Upper lobe of left lung (tissue), 6 donors: ENCODE measurements at regions not wholly inside any gene's neighbourhood (a gene's known extent, or its start where the extent isn't known, plus 50 kb on each side); places are given as distances from the start of the nearest gene placed in this dataset.

ENCODE experiments used
- ATAC-seq, 2 donors: fragments of 200-7000 bp; cut with Tn5 transposase; one replicate each; pipeline ENCODE4 v1.9.1; 2022; ENCODE audit warnings: mild to moderate bottlenecking in 2 of 2, moderate library complexity in 2 of 2; ENCODE audit not compliant: low FRiP score in 2 of 2
- DNase-seq, 2 donors: peaks; one replicate each; pipeline ENCODE4 v3.0.0-alpha.2; 2019 to 2020
- H3K27ac ChIP-seq, 4 donors: fragments of 200-600 bp; sonication (generic); one replicate each; pipeline ENCODE4 v1.5.1; 2016 to 2019
- H3K27me3 ChIP-seq, 4 donors: fragments of 200-600 bp; sonication (generic); one replicate each; pipeline ENCODE4 v1.5.1; 2017 to 2019
- H3K36me3 ChIP-seq, 4 donors: fragments of 200-600 bp; sonication (generic); one replicate each; pipeline ENCODE4 v1.5.1; 2016 to 2019
- H3K4me1 ChIP-seq, 4 donors: fragments of 200-600 bp; sonication (generic); one replicate each; pipeline ENCODE4 v1.5.1; 2018 to 2019
- H3K4me3 ChIP-seq, 4 donors: fragments of 200-600 bp; sonication (generic); one replicate each; pipeline ENCODE4 v1.5.1; 2017 to 2019; ENCODE audit warnings: mild to moderate bottlenecking in 2 of 4, moderate library complexity in 1 of 4
- H3K9me3 ChIP-seq, 4 donors: fragments of 200-600 bp; sonication (generic); one replicate each; pipeline ENCODE4 v1.5.1; 2018 to 2019
- EP300 ChIP-seq, 4 donors: sonication (generic); formaldehyde crosslinking; IDR thresholded peaks; one replicate each; pipeline ENCODE4 v1.5.1; 2017; ENCODE audit warnings: antibody characterized with exemption in 4 of 4, control low read depth in 2 of 4
- POLR2A ChIP-seq, 4 donors: fragments of 450-650 bp; IDR thresholded peaks; one replicate each; pipeline ENCODE4 v1.5.1; 2016 to 2017; ENCODE audit warnings: antibody characterized with exemption in 4 of 4, mild to moderate bottlenecking in 2 of 4
- POLR2AphosphoS5 ChIP-seq, 2 donors: sonication (generic); formaldehyde crosslinking; IDR thresholded peaks; one replicate each; pipeline ENCODE4 v1.5.1; 2017; ENCODE audit warnings: antibody characterized with exemption in 2 of 2
- WGBS, 2 donors: methylation state at CpG; one replicate each; pipeline ENCODE4 v1.1.5; 2017 to 2018; 5-methylcytosine and 5-hydroxymethylcytosine counted together
- TF ChIP-seq, protein P1 (sequence below), 6 experiments: fragments of 450-650 bp in 4 of 6; fragments of 200-600 bp in 2 of 6; sonication (generic) in 2 of 6; IDR thresholded peaks; one replicate each; pipeline ENCODE4 v1.5.1; 2016 to 2019; ENCODE audit warnings: antibody characterized with exemption in 6 of 6
- donor health status: DM: no; HTN: no; CAD: no; lungs with moderate emphysema.
- donor health status: DM: no; HTN: yes; CAD: no; lungs with severe emphysema.

- 90% methylated on average over 3 of the region's 3 CpGs for WGBS, 2 donors
- ATAC-seq, result no peak
- H3K27ac ChIP-seq, result no peak overlapping the region
- H3K4me3 ChIP-seq, result no peak overlapping the region
- DNase-seq, result no peak
- TF ChIP-seq POLR2AphosphoS5 (IDR thresholded peaks at IDR 0.05), result no peak
- TF ChIP-seq, protein P1, sequence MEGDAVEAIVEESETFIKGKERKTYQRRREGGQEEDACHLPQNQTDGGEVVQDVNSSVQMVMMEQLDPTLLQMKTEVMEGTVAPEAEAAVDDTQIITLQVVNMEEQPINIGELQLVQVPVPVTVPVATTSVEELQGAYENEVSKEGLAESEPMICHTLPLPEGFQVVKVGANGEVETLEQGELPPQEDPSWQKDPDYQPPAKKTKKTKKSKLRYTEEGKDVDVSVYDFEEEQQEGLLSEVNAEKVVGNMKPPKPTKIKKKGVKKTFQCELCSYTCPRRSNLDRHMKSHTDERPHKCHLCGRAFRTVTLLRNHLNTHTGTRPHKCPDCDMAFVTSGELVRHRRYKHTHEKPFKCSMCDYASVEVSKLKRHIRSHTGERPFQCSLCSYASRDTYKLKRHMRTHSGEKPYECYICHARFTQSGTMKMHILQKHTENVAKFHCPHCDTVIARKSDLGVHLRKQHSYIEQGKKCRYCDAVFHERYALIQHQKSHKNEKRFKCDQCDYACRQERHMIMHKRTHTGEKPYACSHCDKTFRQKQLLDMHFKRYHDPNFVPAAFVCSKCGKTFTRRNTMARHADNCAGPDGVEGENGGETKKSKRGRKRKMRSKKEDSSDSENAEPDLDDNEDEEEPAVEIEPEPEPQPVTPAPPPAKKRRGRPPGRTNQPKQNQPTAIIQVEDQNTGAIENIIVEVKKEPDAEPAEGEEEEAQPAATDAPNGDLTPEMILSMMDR (IDR thresholded peaks at IDR 0.05), result no peak
- TF ChIP-seq POLR2A (IDR thresholded peaks at IDR 0.05), result no peak
- TF ChIP-seq EP300 (IDR thresholded peaks at IDR 0.05), result no peak
- H3K4me1 ChIP-seq, result peaks cover 0 to 5% (median 2%) of the 10 kb centered on the region in 4 donors
- no peaks in the 10 kb centered on the region for H3K36me3 ChIP-seq
- H3K27me3 ChIP-seq, result no peaks in the 10 kb centered on the region
- H3K9me3 ChIP-seq, result no peaks in the 10 kb centered on the region
Observed at GRCh38 chr10:28429573-28430216, 103.2 kb upstream of the WAC start.

GRCh38 chr10:28431139-28431538 lies 101.8 kb upstream of the WAC start:
- ATAC-seq (no peak), DNase-seq (no peak)
- 72 to 81% methylated on average over 5 of the region's 5 CpGs for WGBS, 2 donors

DNA sequence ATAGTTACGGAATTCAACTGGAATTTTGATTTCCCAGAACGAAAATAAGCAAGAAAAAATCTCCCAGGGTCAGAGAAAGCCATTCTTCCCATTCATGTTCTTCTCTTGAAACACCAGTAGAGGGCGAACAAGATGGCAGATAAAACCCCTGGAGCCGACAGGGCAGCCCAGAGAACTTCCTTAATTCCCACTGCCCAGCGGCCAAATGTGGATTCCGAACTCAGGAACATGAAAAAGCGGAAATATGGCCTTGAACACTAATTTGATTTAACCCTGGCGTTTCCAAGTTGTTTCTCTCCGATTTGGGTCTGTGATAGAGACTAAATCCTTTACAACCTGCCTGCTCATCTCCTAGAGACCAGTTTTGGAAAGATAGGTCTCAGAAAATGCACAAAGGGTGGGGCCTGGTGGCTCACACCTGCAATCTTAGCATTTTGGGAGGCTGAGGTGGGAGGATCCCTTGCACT lies 100.7 kb upstream of the WAC start:
- 2 to 3% methylated on average over 9 of the region's 9 CpGs for WGBS, 2 donors
- DNase-seq (peak in 1 of 2 donors; percentile 85), ATAC-seq (peak; percentile 89 to 97)
- Histone ChIP-seq H3K27me3 (no peaks in the 10 kb centered on the region), H3K4me1 (peaks cover 0 to 5% (median 2%) of the 10 kb centered on the region in 4 donors), H3K9me3 (no peaks in the 10 kb centered on the region), H3K4me3 (peak overlapping the region in 1 of 4 donors; percentile 7), H3K36me3 (no peaks in the 10 kb centered on the region), H3K27ac (no peak overlapping the region)
- TF ChIP-seq, protein P1 (IDR thresholded peaks at IDR 0.05), result peak; percentile 58 to 76 (median 68)
- TF ChIP-seq EP300 (IDR thresholded peaks at IDR 0.05), result no peak

More at GRCh38 chr10:28431139-28431538, 101.8 kb upstream of the WAC start:
- Histone ChIP-seq H3K36me3 (no peaks in the 10 kb centered on the region), H3K27me3 (no peaks in the 10 kb centered on the region), H3K4me3 (no peak overlapping the region), H3K9me3 (no peaks in the 10 kb centered on the region), H3K4me1 (peaks cover 0 to 5% (median 2%) of the 10 kb centered on the region in 4 donors), H3K27ac (no peak overlapping the region)
- no peak for TF ChIP-seq POLR2A (IDR thresholded peaks at IDR 0.05)
- TF ChIP-seq, protein P1 (IDR thresholded peaks at IDR 0.05), result no peak
- no peak for TF ChIP-seq POLR2AphosphoS5 (IDR thresholded peaks at IDR 0.05)
- no peak for TF ChIP-seq EP300 (IDR thresholded peaks at IDR 0.05)

- H3K9me3 ChIP-seq, result no peaks in the 10 kb centered on the region
- no peak overlapping the region for H3K4me3 ChIP-seq
- WGBS, 2 donors, result 62 to 88% methylated on average over 4 of the region's 4 CpGs
- TF ChIP-seq POLR2AphosphoS5 (IDR thresholded peaks at IDR 0.05), result no peak
- TF ChIP-seq, protein P1 (IDR thresholded peaks at IDR 0.05), result no peak
- TF ChIP-seq EP300 (IDR thresholded peaks at IDR 0.05), result no peak
- TF ChIP-seq POLR2A (IDR thresholded peaks at IDR 0.05), result no peak
- H3K36me3 ChIP-seq, result no peaks in the 10 kb centered on the region
- H3K4me1 ChIP-seq, result peaks cover 0 to 5% (median 2%) of the 10 kb centered on the region in 4 donors
- DNase-seq, result no peak
- ATAC-seq, result no peak
- no peak overlapping the region for H3K27ac ChIP-seq
- no peaks in the 10 kb centered on the region for H3K27me3 ChIP-seq
Observed at GRCh38 chr10:28434063-28434462, 98.9 kb upstream of the WAC start.

GRCh38 chr10:28442403-28442802 lies 90.5 kb upstream of the WAC start:
- Histone ChIP-seq H3K36me3 (no peaks in the 10 kb centered on the region), H3K4me3 (no peak overlapping the region), H3K9me3 (no peaks in the 10 kb centered on the region), H3K27ac (no peak overlapping the region), H3K27me3 (no peaks in the 10 kb centered on the region), H3K4me1 (no peaks in the 10 kb centered on the region)
- ATAC-seq (no peak), DNase-seq (no peak)
- WGBS, 2 donors, result 50 to 92% methylated on average over 3 of the region's 3 CpGs
- TF ChIP-seq POLR2AphosphoS5 (IDR thresholded peaks at IDR 0.05) (no peak), POLR2A (IDR thresholded peaks at IDR 0.05) (no peak), EP300 (IDR thresholded peaks at IDR 0.05) (no peak)
- TF ChIP-seq, protein P1 (IDR thresholded peaks at IDR 0.05), result no peak
